Fibroblast of skin of right biceps (primary cell): ENCODE measurements at regions not wholly inside any gene's neighbourhood (a gene's known extent, or its start where the extent isn't known, plus 50 kb on each side); places are given as distances from the start of the nearest gene placed in this dataset.
"Not testable (repeated sequence)": the region's sequence is repeated elsewhere in the genome, so short reads cannot be mapped to it uniquely, and the experiment has no call there.

ENCODE experiments used
- DNase-seq: peaks from one replicate; pipeline ENCODE4 v3.0.0-alpha.2; 2013

- DNase-seq, result no peak
Observed at GRCh38 chr5:125220284-125220683, 473.8 kb upstream of the ZNF608 start.

- no peak for DNase-seq
Observed at GRCh38 chr5:125222597-125223240, 476.3 kb upstream of the ZNF608 start.

GRCh38 chr5:125225424-125225823 lies 479.0 kb upstream of the ZNF608 start:
- no peak for DNase-seq

- no peak for DNase-seq
Observed at GRCh38 chr5:125226825-125227224, 480.4 kb upstream of the ZNF608 start.

GRCh38 chr5:125227333-125228095 lies 481.1 kb upstream of the ZNF608 start:
- DNase-seq, result peak; percentile 14

- no peak for DNase-seq
Observed at GRCh38 chr5:125228363-125229070, 482.1 kb upstream of the ZNF608 start.

- DNase-seq, result no peak
Observed at GRCh38 chr5:125229556-125229955, 483.1 kb upstream of the ZNF608 start.

- DNase-seq, result peak; percentile 92
Observed at GRCh38 chr5:125232779-125233230, 486.4 kb upstream of the ZNF608 start.

GRCh38 chr5:125233944-125234343 lies 487.5 kb upstream of the ZNF608 start:
- DNase-seq, result no peak

- DNase-seq, result no peak
Observed at GRCh38 chr5:125236007-125236406, 489.6 kb upstream of the ZNF608 start.

- peak; percentile 3 for DNase-seq
Observed at GRCh38 chr5:125236981-125237380, 490.5 kb upstream of the ZNF608 start.

- DNase-seq, result no peak
Observed at GRCh38 chr5:125244531-125244930, 498.1 kb upstream of the ZNF608 start.

- no peak for DNase-seq
Observed at GRCh38 chr5:125245216-125245615, 498.8 kb upstream of the ZNF608 start.

GRCh38 chr5:125249400-125249799 lies 503.0 kb upstream of the ZNF608 start:
- DNase-seq, result no peak

- DNase-seq, result no peak
Observed at GRCh38 chr5:125251703-125252102, 505.3 kb upstream of the ZNF608 start.

- DNase-seq, result not testable (repeated sequence)
Observed at GRCh38 chr5:125253634-125254033, 507.2 kb upstream of the ZNF608 start.

GRCh38 chr5:125254267-125254666 lies 507.8 kb upstream of the ZNF608 start:
- DNase-seq, result no peak

GRCh38 chr5:125256296-125256695 lies 509.9 kb upstream of the ZNF608 start:
- no peak for DNase-seq

GRCh38 chr5:125257057-125257972 lies 510.9 kb upstream of the ZNF608 start:
- peak; percentile 46 for DNase-seq

- no peak for DNase-seq
Observed at GRCh38 chr5:125257997-125258396, 511.6 kb upstream of the ZNF608 start.

- DNase-seq, result no peak
Observed at GRCh38 chr5:125258615-125259014, 512.2 kb upstream of the ZNF608 start.

GRCh38 chr5:125261505-125262250 lies 515.2 kb upstream of the ZNF608 start:
- no peak for DNase-seq
